GM23338 (cell line): ENCODE measurements at regions not wholly inside any gene's neighbourhood (a gene's known extent, or its start where the extent isn't known, plus 50 kb on each side); places are given as distances from the start of the nearest gene placed in this dataset.

Experiments used
- ATAC-seq: fragments of 200-7000 bp; cut with Tn5 transposase; 3 replicates; pipeline ENCODE4 v1.9.1; 2020
- DNase-seq: peaks from one replicate; pipeline ENCODE4 v3.0.0-alpha.2; 2015; ENCODE audit warnings: low spot score
- H2AFZ ChIP-seq: fragments of 200-600 bp; sonication (generic); 2 replicates; pipeline ENCODE4 v1.8.0; 2016; ENCODE audit warnings: antibody characterized with exemption, mild to moderate bottlenecking, moderate library complexity
- H3F3A ChIP-seq: fragments of 200-600 bp; sonication (generic); replicated peaks from 2 replicates; pipeline ENCODE4 v1.8.0; 2017; ENCODE audit warnings: antibody characterized with exemption, mixed run types, low read depth
- H3K27ac ChIP-seq: fragments of 200-600 bp; sonication (generic); 2 replicates; pipeline ENCODE4 v1.6.1; 2016; ENCODE audit warnings: low read depth
- H3K27me3 ChIP-seq: fragments of 200-600 bp; sonication (generic); 2 replicates; pipeline ENCODE4 v1.8.0; 2016; ENCODE audit warnings: mild to moderate bottlenecking, mixed run types, moderate library complexity; ENCODE audit not compliant: insufficient read depth
- H3K36me3 ChIP-seq: fragments of 200-600 bp; sonication (generic); 2 replicates; pipeline ENCODE4 v1.8.0; 2016; ENCODE audit warnings: mild to moderate bottlenecking; ENCODE audit not compliant: insufficient read depth
- H3K4me1 ChIP-seq: fragments of 200-600 bp; sonication (generic); 2 replicates; pipeline ENCODE4 v1.8.0; 2016; ENCODE audit warnings: mild to moderate bottlenecking, moderate library complexity; ENCODE audit not compliant: insufficient read depth
- H3K4me2 ChIP-seq: fragments of 200-600 bp; sonication (generic); 2 replicates; pipeline ENCODE4 v1.7.1; 2017; ENCODE audit warnings: mixed run types
- H3K4me3 ChIP-seq: fragments of 200-600 bp; sonication (generic); 2 replicates; pipeline ENCODE4 v1.6.1; 2016; ENCODE audit warnings: mixed run types
- H3K79me2 ChIP-seq: fragments of 200-600 bp; sonication (generic); replicated peaks from 2 replicates; pipeline ENCODE4 v1.8.0; 2017; ENCODE audit warnings: mild to moderate bottlenecking; ENCODE audit not compliant: insufficient read depth
- H3K9me2 ChIP-seq: fragments of 200-600 bp; sonication (generic); 2 replicates; pipeline ENCODE4 v1.8.0; 2017; ENCODE audit not compliant: insufficient read depth
- H4K20me1 ChIP-seq: fragments of 200-600 bp; sonication (generic); replicated peaks from 2 replicates; pipeline ENCODE4 v1.8.0; 2017; ENCODE audit warnings: mild to moderate bottlenecking; ENCODE audit not compliant: insufficient read depth
- H3K27ac Mint-ChIP-seq: 2 replicates; pipeline ENCODE4 v1.8.0; 2020; ENCODE audit warnings: inconsistent platforms, mild to moderate bottlenecking, moderate library complexity, mixed read lengths
- H3K27me3 Mint-ChIP-seq: 3 replicates; pipeline ENCODE4 v1.8.0; 2022; ENCODE audit warnings: low read depth, mild to moderate bottlenecking, moderate library complexity, mixed read lengths, inconsistent platforms; ENCODE audit not compliant: insufficient read depth, poor library complexity
- H3K36me3 Mint-ChIP-seq: 3 replicates; pipeline ENCODE4 v1.8.0; 2021; ENCODE audit warnings: low read depth, mild to moderate bottlenecking, inconsistent platforms, moderate library complexity, mixed read lengths
- H3K4me1 Mint-ChIP-seq: 3 replicates; pipeline ENCODE4 v1.8.0; 2020; ENCODE audit warnings: mild to moderate bottlenecking, inconsistent platforms, mixed read lengths
- H3K4me3 Mint-ChIP-seq: 3 replicates; pipeline ENCODE4 v1.8.0; 2021; ENCODE audit warnings: moderate library complexity, mild to moderate bottlenecking, inconsistent platforms, mixed read lengths
- H3K9me3 Mint-ChIP-seq: 3 replicates; pipeline ENCODE4 v1.8.0; 2020; ENCODE audit warnings: moderate library complexity, mild to moderate bottlenecking, inconsistent platforms, mixed read lengths
- EZH2 ChIP-seq: fragments of 200-600 bp; sonication (generic); IDR thresholded peaks from one replicate; pipeline ENCODE4 v1.8.0; 2017; ENCODE audit warnings: antibody characterized with exemption, mild to moderate bottlenecking, low read depth; ENCODE audit not compliant: unreplicated experiment
- JUNB ChIP-seq: IDR thresholded peaks from one replicate; pipeline ENCODE4 v1.6.1; 2016; ENCODE audit warnings: antibody characterized with exemption; ENCODE audit not compliant: unreplicated experiment
- NANOG ChIP-seq: IDR thresholded peaks from 2 replicates; pipeline ENCODE4 v1.6.1; 2016; ENCODE audit warnings: antibody characterized with exemption, borderline replicate concordance
- POLR2AphosphoS5 ChIP-seq: IDR thresholded peaks from 2 replicates; pipeline ENCODE4 v1.6.1; 2016; ENCODE audit warnings: antibody characterized with exemption, low read depth
- REST ChIP-seq: IDR thresholded peaks from one replicate; pipeline ENCODE4 v1.6.1; 2018; ENCODE audit warnings: antibody characterized with exemption; ENCODE audit not compliant: unreplicated experiment
- ZNF114 ChIP-seq: fragments of 250-450 bp; sonication (Bioruptor Pico); IDR thresholded peaks from 2 replicates; pipeline ENCODE4 v1.5.0; 2020; ENCODE audit warnings: mild to moderate bottlenecking, moderate library complexity
- ZNF462 ChIP-seq: fragments of 250-450 bp; sonication (Bioruptor Pico); IDR thresholded peaks from 2 replicates; pipeline ENCODE4 v1.5.0; 2020; ENCODE audit warnings: mild to moderate bottlenecking, moderate library complexity

GRCh38 chr14:31927348-31927832 lies 149.7 kb upstream of the ARHGAP5 start (continued):
- TF ChIP-seq ZNF462, result no peak
- no peak for TF ChIP-seq REST

GRCh38 chr14:31930070-31930469 lies 147.0 kb upstream of the ARHGAP5 start:
- no peaks in the 10 kb centered on the region for H4K20me1 ChIP-seq
- ATAC-seq, result no peak
- no peak overlapping the region for H3K4me2 ChIP-seq
- Mint-ChIP-seq H3K27me3 (no peaks in the 10 kb centered on the region), H3K9me3 (no peaks in the 10 kb centered on the region), H3K36me3 (no peaks in the 10 kb centered on the region), H3K27ac (no peak overlapping the region), H3K4me1 (peaks cover 36% of the 10 kb centered on the region), H3K4me3 (no peak overlapping the region)
- no peak overlapping the region for H3K4me3 ChIP-seq
- H3K79me2 ChIP-seq, result no peaks in the 10 kb centered on the region
- TF ChIP-seq ZNF114 (CRISPR knock-in tag) (no peak), POLR2AphosphoS5 (no peak), JUNB (no peak), EZH2 (no peak), NANOG (no peak)
- H2AFZ ChIP-seq, result no peak overlapping the region
- no peak for DNase-seq
- H3K4me1 ChIP-seq, result peaks cover 12% of the 10 kb centered on the region
- H3K27ac ChIP-seq, result no peak overlapping the region
- H3K27me3 ChIP-seq, result no peaks in the 10 kb centered on the region
- H3K36me3 ChIP-seq, result no peaks in the 10 kb centered on the region
- H3K9me2 ChIP-seq, result no peaks in the 10 kb centered on the region
- no peaks in the 10 kb centered on the region for H3F3A ChIP-seq
